Natural killer cell treated with Interleukin-12 subunit alpha and Interleukin-12 subunit beta and Interleukin-15 and Interleukin-18, amount 100 ng/mL, for 72 hours (primary cell): ENCODE measurements at regions not wholly inside any gene's neighbourhood (a gene's known extent, or its start where the extent isn't known, plus 50 kb on each side); places are given as distances from the start of the nearest gene placed in this dataset.

Experiments
- ATAC-seq, 2 donors: fragments of 150-1000 bp; cut with Tn5 transposase in 1 of 2; sonication (Bioruptor Pico), chemical (Tn5 transposase) in 1 of 2; 2 replicates each; pipeline ENCODE4 v1.10.0; 2021
- DNase-seq: peaks from one replicate; pipeline ENCODE4 v3.0.0; 2022; ENCODE audit warnings: low spot score
- H3K27ac Mint-ChIP-seq, 2 donors: 1 replicate in 1 of 2; 2 replicates in 1 of 2; pipeline ENCODE4 v1.8.0; 2022; ENCODE audit warnings: mixed read lengths in 2 of 2, mild to moderate bottlenecking in 1 of 2, moderate library complexity in 1 of 2
- H3K27me3 Mint-ChIP-seq, 2 donors: 1 replicate in 1 of 2; 2 replicates in 1 of 2; pipeline ENCODE4 v1.8.0; 2022; ENCODE audit warnings: mixed read lengths in 2 of 2
- H3K36me3 Mint-ChIP-seq: one replicate; pipeline ENCODE4 v1.8.0; 2022; ENCODE audit warnings: mixed read lengths
- H3K4me1 Mint-ChIP-seq, 2 donors: 1 replicate in 1 of 2; 2 replicates in 1 of 2; pipeline ENCODE4 v1.8.0; 2022; ENCODE audit warnings: low read depth in 2 of 2, mixed read lengths in 2 of 2, mild to moderate bottlenecking in 1 of 2
- H3K4me3 Mint-ChIP-seq: one replicate; pipeline ENCODE4 v1.8.0; 2022; ENCODE audit warnings: mixed read lengths
- H3K9me3 Mint-ChIP-seq: 2 replicates; pipeline ENCODE4 v1.8.0; 2022; ENCODE audit warnings: mixed read lengths

DNA sequence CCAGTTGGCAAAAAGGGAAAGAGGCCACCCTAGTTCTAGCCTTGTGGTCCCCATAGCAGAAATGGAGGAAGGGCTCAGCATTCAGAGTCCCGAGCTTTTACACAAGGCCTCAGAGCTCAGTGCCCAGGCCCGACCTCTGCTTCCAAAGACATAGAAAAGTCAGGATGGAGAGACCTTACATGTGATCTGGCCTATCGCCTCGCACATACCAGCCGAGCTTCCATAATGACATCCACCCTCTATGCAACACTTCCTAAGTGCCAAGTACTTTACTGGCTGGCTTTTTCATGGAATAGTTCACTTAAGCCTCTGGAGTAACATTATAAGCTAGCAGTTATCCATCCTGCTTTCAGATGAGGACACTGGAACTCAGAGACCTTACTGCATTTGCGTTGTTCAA is 275.9 kb downstream of the FAM43A start:
- Mint-ChIP-seq H3K9me3 (no peaks in the 10 kb centered on the region), H3K4me1 (no peaks in the 10 kb centered on the region), H3K4me3 (no peak overlapping the region), H3K27me3 (peaks cover 6 to 12% of the 10 kb centered on the region in 2 donors), H3K27ac (no peak overlapping the region), H3K36me3 (no peaks in the 10 kb centered on the region)
- ATAC-seq (no peak), DNase-seq (no peak)

GRCh38 chr3:194962056-194962455 is 276.4 kb downstream of the FAM43A start:
- peaks cover 9 to 17% of the 10 kb centered on the region in 2 donors for H3K27me3 Mint-ChIP-seq
- no peak for ATAC-seq

GRCh38 chr3:194964809-194965208 is 279.1 kb downstream of the FAM43A start:
- Mint-ChIP-seq H3K9me3 (no peaks in the 10 kb centered on the region), H3K4me3 (no peak overlapping the region)
- ATAC-seq = no peak

More at GRCh38 chr3:194962056-194962455, 276.4 kb downstream of the FAM43A start:
- Mint-ChIP-seq H3K9me3 (no peaks in the 10 kb centered on the region), H3K4me3 (no peak overlapping the region), H3K36me3 (no peaks in the 10 kb centered on the region), H3K27ac (no peak overlapping the region), H3K4me1 (no peaks in the 10 kb centered on the region)
- DNase-seq = no peak

GRCh38 chr3:194967151-194968117 is 281.8 kb downstream of the FAM43A start:
- peaks cover 14 to 24% of the 10 kb centered on the region in 2 donors for H3K27me3 Mint-ChIP-seq
- no peak for DNase-seq

More at GRCh38 chr3:194964809-194965208, 279.1 kb downstream of the FAM43A start:
- no peak overlapping the region for H3K27ac Mint-ChIP-seq
- no peak for DNase-seq
- H3K27me3 Mint-ChIP-seq = peaks cover 14 to 24% of the 10 kb centered on the region in 2 donors
- no peaks in the 10 kb centered on the region for H3K4me1 Mint-ChIP-seq
- no peaks in the 10 kb centered on the region for H3K36me3 Mint-ChIP-seq

GRCh38 chr3:194970066-194970465 is 284.4 kb downstream of the FAM43A start:
- no peaks in the 10 kb centered on the region for H3K9me3 Mint-ChIP-seq
- DNase-seq = no peak
- H3K27ac Mint-ChIP-seq = no peak overlapping the region
- no peak for ATAC-seq
- no peak overlapping the region for H3K4me3 Mint-ChIP-seq
- H3K27me3 Mint-ChIP-seq = peaks cover 14 to 17% of the 10 kb centered on the region in 2 donors
- no peaks in the 10 kb centered on the region for H3K36me3 Mint-ChIP-seq
- H3K4me1 Mint-ChIP-seq = no peaks in the 10 kb centered on the region

More at GRCh38 chr3:194967151-194968117, 281.8 kb downstream of the FAM43A start:
- H3K4me1 Mint-ChIP-seq = no peaks in the 10 kb centered on the region
- H3K27ac Mint-ChIP-seq = no peak overlapping the region
- ATAC-seq = no peak
- no peaks in the 10 kb centered on the region for H3K9me3 Mint-ChIP-seq
- H3K36me3 Mint-ChIP-seq = no peaks in the 10 kb centered on the region
- H3K4me3 Mint-ChIP-seq = no peak overlapping the region

GRCh38 chr3:194971009-194971408 is 285.3 kb downstream of the FAM43A start:
- Mint-ChIP-seq H3K4me1 (no peaks in the 10 kb centered on the region), H3K27ac (no peak overlapping the region), H3K9me3 (no peaks in the 10 kb centered on the region), H3K36me3 (no peaks in the 10 kb centered on the region), H3K27me3 (peaks cover 12 to 23% of the 10 kb centered on the region in 2 donors), H3K4me3 (no peak overlapping the region)
- ATAC-seq = no peak
- no peak for DNase-seq

DNA sequence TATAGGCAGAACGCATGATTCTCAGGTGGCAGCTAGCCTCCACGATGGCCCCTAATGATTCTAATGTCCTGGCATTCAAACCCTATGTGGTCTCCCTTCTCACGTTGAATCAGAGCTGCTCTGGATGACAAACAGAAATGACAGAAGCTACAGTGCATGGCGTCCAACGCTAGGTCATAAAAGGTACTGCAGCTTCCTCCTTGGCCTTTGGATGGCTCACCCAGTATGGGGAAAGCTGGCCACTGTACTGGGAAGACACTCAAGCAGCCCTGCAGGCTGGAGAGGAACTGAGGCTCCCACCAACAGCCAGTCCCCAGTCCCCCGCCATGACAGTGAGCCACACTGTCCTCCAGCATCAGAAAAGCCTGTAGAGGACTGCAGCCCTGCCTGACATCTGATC is 286.3 kb downstream of the FAM43A start:
- no peak overlapping the region for H3K27ac Mint-ChIP-seq
- no peaks in the 10 kb centered on the region for H3K4me1 Mint-ChIP-seq
- no peak overlapping the region for H3K4me3 Mint-ChIP-seq
- no peaks in the 10 kb centered on the region for H3K36me3 Mint-ChIP-seq
- H3K27me3 Mint-ChIP-seq = peaks cover 10 to 27% of the 10 kb centered on the region in 2 donors
- ATAC-seq (peak in 1 of 2 donors; percentile 21), DNase-seq (peak; percentile 39)
- no peaks in the 10 kb centered on the region for H3K9me3 Mint-ChIP-seq

DNA sequence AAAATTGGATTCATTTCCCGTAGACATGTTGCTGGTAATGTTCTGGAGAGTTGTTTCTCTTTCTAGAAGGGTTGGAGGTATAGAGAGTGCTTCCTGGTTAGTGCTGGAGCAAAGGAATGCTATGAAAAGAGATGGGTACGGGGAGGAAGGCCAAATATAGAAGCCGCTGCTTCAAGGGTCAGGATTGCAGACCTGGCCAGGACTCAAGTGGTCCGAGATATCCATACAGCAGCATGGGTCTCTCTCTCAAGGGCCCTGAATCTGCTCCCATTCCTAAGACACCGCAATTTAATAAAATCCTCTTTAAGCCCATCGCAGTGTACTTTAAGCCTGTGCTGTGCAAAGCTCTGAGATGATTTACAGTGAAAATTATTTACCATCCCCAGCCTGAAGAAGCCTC is 287.0 kb downstream of the FAM43A start:
- no peaks in the 10 kb centered on the region for H3K9me3 Mint-ChIP-seq
- H3K27me3 Mint-ChIP-seq = peaks cover 6 to 28% of the 10 kb centered on the region in 2 donors
- no peak for ATAC-seq
- no peaks in the 10 kb centered on the region for H3K4me1 Mint-ChIP-seq
- H3K36me3 Mint-ChIP-seq = no peaks in the 10 kb centered on the region
- peak; percentile 18 for DNase-seq
- no peak overlapping the region for H3K4me3 Mint-ChIP-seq
- H3K27ac Mint-ChIP-seq = no peak overlapping the region

DNA sequence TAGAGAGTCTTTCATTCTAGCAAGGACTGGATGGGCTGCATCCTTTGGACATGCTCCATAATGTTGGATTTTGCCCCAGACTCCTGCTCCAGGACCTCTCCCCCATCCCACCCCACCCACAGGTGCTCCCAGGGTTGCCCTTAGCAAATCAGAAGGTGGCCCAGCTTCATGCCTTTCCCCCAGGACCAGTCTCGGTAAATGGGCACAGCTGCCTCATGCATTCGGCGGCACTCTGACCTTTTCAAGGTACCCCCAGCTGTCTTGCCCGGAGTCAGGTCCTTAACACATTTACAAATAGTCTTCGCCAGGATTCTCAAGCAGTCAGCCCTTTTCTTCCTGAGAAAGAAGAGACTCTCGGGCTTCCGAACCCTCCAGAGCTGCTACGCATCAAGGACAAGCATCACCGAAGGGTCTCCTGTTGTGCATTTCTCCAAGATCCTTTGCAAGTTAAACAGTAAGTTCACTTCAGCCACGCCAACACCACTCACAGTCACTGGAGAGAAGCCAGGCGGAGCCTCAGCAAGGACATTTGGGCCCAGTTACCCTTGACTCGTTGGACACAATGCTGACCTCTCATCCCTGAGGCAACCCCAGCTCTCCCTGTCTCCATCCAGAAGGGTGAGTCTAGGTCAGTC is 287.8 kb downstream of the FAM43A start:
- no peak overlapping the region for H3K27ac Mint-ChIP-seq
- ATAC-seq (no peak), DNase-seq (peak; percentile 34)
- H3K4me1 Mint-ChIP-seq = no peaks in the 10 kb centered on the region
- H3K27me3 Mint-ChIP-seq = peaks cover 7 to 31% of the 10 kb centered on the region in 2 donors
- H3K9me3 Mint-ChIP-seq = no peaks in the 10 kb centered on the region
- no peak overlapping the region for H3K4me3 Mint-ChIP-seq
- no peaks in the 10 kb centered on the region for H3K36me3 Mint-ChIP-seq

DNA sequence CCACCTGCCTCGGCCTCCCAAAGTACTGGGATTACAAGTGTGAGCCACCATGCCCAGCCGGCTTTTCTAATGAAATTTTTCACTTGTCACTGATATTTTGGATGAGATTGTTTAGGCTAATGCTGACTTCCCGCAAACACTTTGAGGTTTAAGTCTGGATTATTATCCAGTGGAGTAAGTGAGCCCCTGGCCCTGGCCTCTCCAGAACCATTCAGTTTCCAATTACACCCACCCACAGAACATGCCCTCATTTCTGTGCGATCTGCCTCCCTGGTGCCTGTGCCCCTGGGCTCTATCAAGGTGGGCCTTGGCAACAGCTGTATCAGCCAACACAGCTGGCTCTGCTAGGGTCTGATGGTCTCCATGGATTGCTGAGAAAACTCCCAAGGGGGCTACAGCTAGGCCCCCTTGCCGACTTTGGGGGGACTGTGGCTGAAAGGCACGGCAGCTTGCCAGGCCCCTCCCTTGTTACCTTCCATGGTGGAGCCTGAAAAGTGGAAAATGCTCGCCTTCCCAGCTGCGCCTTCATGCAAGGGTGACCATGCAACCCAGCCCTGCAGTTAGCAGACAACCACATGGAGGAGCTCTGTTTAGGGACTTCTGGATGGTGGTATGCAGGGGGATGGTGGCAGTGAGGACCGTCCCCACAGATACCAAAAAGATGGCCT is 288.9 kb downstream of the FAM43A start:
- DNase-seq (peak; percentile 56), ATAC-seq (no peak)
- Mint-ChIP-seq H3K27ac (no peak overlapping the region), H3K27me3 (peaks cover 9 to 42% of the 10 kb centered on the region in 2 donors), H3K36me3 (no peaks in the 10 kb centered on the region), H3K4me3 (no peak overlapping the region), H3K9me3 (no peaks in the 10 kb centered on the region), H3K4me1 (no peaks in the 10 kb centered on the region)

DNA sequence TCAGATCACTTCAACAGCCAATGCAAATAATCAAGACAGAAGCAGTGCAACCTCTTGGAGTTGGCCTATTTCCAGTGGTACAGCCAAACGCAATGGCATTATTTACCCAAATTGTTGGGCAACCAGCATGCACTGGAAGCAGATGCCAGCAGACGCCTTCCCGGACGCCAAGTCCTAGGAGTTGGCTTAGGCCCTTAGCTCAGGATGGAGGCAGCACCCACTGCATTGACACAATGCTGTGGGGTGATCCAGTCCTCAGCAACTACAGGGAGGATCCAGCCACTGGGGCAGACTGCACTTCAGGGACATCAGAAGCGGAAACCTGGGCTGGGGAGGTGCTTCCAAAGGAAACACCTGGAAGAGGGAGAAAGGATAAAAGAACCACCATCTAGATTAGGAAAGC is 290.4 kb downstream of the FAM43A start:
- no peak for ATAC-seq

GRCh38 chr3:194976874-194977273 is 291.2 kb downstream of the FAM43A start:
- Mint-ChIP-seq H3K36me3 (no peaks in the 10 kb centered on the region), H3K4me3 (no peak overlapping the region), H3K4me1 (no peaks in the 10 kb centered on the region), H3K9me3 (no peaks in the 10 kb centered on the region), H3K27me3 (peaks cover 15 to 50% of the 10 kb centered on the region in 2 donors), H3K27ac (no peak overlapping the region)
- ATAC-seq (no peak), DNase-seq (peak; percentile 29)

More for the DNA sequence above, 290.4 kb downstream of the FAM43A start:
- H3K9me3 Mint-ChIP-seq = no peaks in the 10 kb centered on the region
- peak; percentile 13 for DNase-seq
- H3K27ac Mint-ChIP-seq = no peak overlapping the region
- no peak overlapping the region for H3K4me3 Mint-ChIP-seq
- H3K27me3 Mint-ChIP-seq = peaks cover 13 to 50% of the 10 kb centered on the region in 2 donors
- H3K4me1 Mint-ChIP-seq = no peaks in the 10 kb centered on the region
- H3K36me3 Mint-ChIP-seq = no peaks in the 10 kb centered on the region

DNA sequence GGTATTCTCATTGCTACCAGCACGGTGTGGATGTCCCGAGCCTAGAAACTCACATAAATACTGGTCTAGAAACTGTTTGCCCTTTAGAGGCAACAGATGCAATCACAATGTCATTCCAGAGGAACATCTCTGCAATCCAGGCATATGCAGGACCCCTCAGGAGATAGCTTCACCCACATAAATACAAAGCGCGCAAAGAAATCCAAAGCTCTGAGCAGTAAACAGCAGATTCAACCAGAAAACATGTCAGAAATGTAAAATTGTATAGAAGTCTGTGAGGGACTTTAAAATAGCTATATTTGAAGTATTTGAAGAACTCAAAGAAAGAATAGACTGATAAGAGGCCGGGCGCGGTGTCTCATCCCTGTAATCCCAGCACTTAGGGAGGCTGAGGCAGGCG is 291.7 kb downstream of the FAM43A start:
- no peaks in the 10 kb centered on the region for H3K36me3 Mint-ChIP-seq
- no peak overlapping the region for H3K27ac Mint-ChIP-seq
- ATAC-seq = no peak
- H3K9me3 Mint-ChIP-seq = no peaks in the 10 kb centered on the region
- DNase-seq = peak; percentile 31
- H3K4me1 Mint-ChIP-seq = no peaks in the 10 kb centered on the region
- H3K4me3 Mint-ChIP-seq = no peak overlapping the region
- H3K27me3 Mint-ChIP-seq = peaks cover 18 to 50% of the 10 kb centered on the region in 2 donors
